Liver (tissue), 3 donors: ENCODE measurements at regions not wholly inside any gene's neighbourhood (a gene's known extent, or its start where the extent isn't known, plus 50 kb on each side); places are given as distances from the start of the nearest gene placed in this dataset.

Source experiments
- EGR1 ChIP-seq, 2 donors: IDR thresholded peaks; 2 replicates each; pipeline ENCODE4 v1.6.1; 2016 to 2018; ENCODE audit warnings: antibody characterized with exemption in 2 of 2, low read depth in 2 of 2
- FOXA1 ChIP-seq: IDR thresholded peaks from 2 replicates; pipeline ENCODE4 v1.6.1; 2016; ENCODE audit warnings: antibody characterized with exemption
- FOXA2 ChIP-seq: IDR thresholded peaks from 2 replicates; pipeline ENCODE4 v1.6.1; 2016; ENCODE audit warnings: antibody characterized with exemption
- GABPA ChIP-seq, 2 donors: IDR thresholded peaks in 1 of 2; conservative IDR thresholded peaks in 1 of 2; 2 replicates each; pipeline ENCODE4 v1.6.1; 2016; ENCODE audit warnings: antibody characterized with exemption in 2 of 2, mild to moderate bottlenecking in 1 of 2, moderate library complexity in 1 of 2
- RAD21 ChIP-seq, 2 donors: IDR thresholded peaks; 2 replicates each; pipeline ENCODE4 v1.6.1; 2016; ENCODE audit warnings: antibody characterized with exemption in 2 of 2, mild to moderate bottlenecking in 2 of 2
- RXRA ChIP-seq, 2 donors: IDR thresholded peaks; 2 replicates each; pipeline ENCODE4 v1.6.1; 2017 to 2018; ENCODE audit warnings: antibody characterized with exemption in 2 of 2, mild to moderate bottlenecking in 1 of 2
- SP1 ChIP-seq: IDR thresholded peaks from 2 replicates; pipeline ENCODE4 v1.6.1; 2018; ENCODE audit warnings: antibody characterized with exemption, mild to moderate bottlenecking
- YY1 ChIP-seq: IDR thresholded peaks from 2 replicates; pipeline ENCODE4 v1.6.1; 2016; ENCODE audit warnings: antibody characterized with exemption, mild to moderate bottlenecking
- TF ChIP-seq, protein P1 (sequence below): fragments of 150-350 bp; IDR thresholded peaks from 2 replicates; pipeline ENCODE4 v1.5.1; 2017; ENCODE audit warnings: improper control_type of control experiment, low read depth, low read length; ENCODE audit not compliant: missing input control
- TF ChIP-seq, protein P2 (sequence below): IDR thresholded peaks from 2 replicates; pipeline ENCODE4 v1.6.1; 2016; ENCODE audit warnings: antibody characterized with exemption
- TF ChIP-seq, protein P3 (sequence below): IDR thresholded peaks from 2 replicates; pipeline ENCODE4 v1.6.1; 2016; ENCODE audit warnings: antibody characterized with exemption, mild to moderate bottlenecking
- TF ChIP-seq, protein P4 (sequence below): IDR thresholded peaks from 2 replicates; pipeline ENCODE4 v1.6.1; 2016; ENCODE audit warnings: antibody characterized with exemption
- donor health status: healthy.
- donor health status: healthy.

DNA sequence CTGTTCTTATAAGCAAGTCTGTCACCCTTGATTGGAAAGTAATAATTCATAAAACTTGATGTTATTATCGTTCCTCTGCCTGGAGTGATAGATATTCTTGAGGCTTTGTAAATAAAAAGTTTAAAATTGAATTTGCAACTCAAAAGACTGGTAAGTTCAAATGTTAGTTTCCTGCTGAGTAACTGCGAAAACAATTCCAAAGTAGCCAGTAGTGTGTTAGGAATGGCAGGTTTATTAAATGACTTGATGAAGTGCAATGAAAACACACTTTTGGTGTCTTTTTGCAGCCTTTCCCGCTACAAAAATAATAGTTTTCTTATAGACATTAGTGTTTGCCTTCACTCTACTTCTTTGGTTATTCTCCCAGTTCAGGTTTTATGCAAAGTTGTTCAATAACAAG, 299.3 kb downstream of the DLEU7 start:
- TF ChIP-seq YY1, result no peak
- TF ChIP-seq, protein P1, sequence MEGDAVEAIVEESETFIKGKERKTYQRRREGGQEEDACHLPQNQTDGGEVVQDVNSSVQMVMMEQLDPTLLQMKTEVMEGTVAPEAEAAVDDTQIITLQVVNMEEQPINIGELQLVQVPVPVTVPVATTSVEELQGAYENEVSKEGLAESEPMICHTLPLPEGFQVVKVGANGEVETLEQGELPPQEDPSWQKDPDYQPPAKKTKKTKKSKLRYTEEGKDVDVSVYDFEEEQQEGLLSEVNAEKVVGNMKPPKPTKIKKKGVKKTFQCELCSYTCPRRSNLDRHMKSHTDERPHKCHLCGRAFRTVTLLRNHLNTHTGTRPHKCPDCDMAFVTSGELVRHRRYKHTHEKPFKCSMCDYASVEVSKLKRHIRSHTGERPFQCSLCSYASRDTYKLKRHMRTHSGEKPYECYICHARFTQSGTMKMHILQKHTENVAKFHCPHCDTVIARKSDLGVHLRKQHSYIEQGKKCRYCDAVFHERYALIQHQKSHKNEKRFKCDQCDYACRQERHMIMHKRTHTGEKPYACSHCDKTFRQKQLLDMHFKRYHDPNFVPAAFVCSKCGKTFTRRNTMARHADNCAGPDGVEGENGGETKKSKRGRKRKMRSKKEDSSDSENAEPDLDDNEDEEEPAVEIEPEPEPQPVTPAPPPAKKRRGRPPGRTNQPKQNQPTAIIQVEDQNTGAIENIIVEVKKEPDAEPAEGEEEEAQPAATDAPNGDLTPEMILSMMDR, result no peak
- TF ChIP-seq, protein P2, sequence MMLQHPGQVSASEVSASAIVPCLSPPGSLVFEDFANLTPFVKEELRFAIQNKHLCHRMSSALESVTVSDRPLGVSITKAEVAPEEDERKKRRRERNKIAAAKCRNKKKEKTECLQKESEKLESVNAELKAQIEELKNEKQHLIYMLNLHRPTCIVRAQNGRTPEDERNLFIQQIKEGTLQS, result no peak
- TF ChIP-seq, protein P3, sequence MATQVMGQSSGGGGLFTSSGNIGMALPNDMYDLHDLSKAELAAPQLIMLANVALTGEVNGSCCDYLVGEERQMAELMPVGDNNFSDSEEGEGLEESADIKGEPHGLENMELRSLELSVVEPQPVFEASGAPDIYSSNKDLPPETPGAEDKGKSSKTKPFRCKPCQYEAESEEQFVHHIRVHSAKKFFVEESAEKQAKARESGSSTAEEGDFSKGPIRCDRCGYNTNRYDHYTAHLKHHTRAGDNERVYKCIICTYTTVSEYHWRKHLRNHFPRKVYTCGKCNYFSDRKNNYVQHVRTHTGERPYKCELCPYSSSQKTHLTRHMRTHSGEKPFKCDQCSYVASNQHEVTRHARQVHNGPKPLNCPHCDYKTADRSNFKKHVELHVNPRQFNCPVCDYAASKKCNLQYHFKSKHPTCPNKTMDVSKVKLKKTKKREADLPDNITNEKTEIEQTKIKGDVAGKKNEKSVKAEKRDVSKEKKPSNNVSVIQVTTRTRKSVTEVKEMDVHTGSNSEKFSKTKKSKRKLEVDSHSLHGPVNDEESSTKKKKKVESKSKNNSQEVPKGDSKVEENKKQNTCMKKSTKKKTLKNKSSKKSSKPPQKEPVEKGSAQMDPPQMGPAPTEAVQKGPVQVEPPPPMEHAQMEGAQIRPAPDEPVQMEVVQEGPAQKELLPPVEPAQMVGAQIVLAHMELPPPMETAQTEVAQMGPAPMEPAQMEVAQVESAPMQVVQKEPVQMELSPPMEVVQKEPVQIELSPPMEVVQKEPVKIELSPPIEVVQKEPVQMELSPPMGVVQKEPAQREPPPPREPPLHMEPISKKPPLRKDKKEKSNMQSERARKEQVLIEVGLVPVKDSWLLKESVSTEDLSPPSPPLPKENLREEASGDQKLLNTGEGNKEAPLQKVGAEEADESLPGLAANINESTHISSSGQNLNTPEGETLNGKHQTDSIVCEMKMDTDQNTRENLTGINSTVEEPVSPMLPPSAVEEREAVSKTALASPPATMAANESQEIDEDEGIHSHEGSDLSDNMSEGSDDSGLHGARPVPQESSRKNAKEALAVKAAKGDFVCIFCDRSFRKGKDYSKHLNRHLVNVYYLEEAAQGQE, result no peak
- TF ChIP-seq, protein P4, sequence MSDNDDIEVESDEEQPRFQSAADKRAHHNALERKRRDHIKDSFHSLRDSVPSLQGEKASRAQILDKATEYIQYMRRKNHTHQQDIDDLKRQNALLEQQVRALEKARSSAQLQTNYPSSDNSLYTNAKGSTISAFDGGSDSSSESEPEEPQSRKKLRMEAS, result no peak
- TF ChIP-seq EGR1 (IDR thresholded peaks at IDR 0.05; ENCODE audit: low read depth in 2 of 2), result no peak
- no peak for TF ChIP-seq SP1
- TF ChIP-seq RAD21 (IDR thresholded peaks at IDR 0.05), result no peak
- TF ChIP-seq GABPA (IDR thresholded peaks at IDR 0.05 in 1 of 2, conservative IDR thresholded peaks at IDR 0.05 in 1 of 2), result no peak
- no peak for TF ChIP-seq FOXA1
- TF ChIP-seq FOXA2, result no peak
- no peak for TF ChIP-seq RXRA (IDR thresholded peaks at IDR 0.05)
